ENCODE measurements at regions not wholly inside any gene's neighbourhood (a gene's known extent, or its start where the extent isn't known, plus 50 kb on each side); places are given as distances from the start of the nearest gene placed in this dataset.

DNA sequence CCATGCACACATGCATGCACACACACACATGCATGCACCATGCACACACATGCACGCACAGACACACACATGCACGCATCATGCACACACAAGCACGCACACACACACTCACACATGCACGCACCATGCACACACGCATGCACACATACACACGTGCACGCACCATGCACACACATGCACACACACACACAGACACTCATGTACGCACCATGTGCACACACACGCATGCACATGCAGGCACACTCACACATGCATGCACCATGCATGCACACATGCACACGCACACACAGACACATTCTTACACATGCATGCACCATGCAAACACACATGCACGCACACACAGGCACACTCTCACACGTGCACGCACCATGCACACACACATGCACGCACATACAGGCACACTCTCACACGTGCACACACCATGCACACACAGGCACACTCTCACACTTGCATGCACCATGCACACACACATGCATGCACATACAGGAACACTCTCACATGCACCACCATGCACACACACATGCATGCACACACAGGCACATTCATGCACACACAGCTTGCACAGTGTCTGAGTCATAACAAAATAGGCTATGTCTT is 117.5 kb downstream of the TENT4A start:
- H3K9me3 ChIP-seq (ENCODE audit: control insufficient read depth, insufficient read depth, low read length): no peaks in the 10 kb centered on the region
- intact Hi-C loops (cut with micrococcal nuclease): no loop called here
- H3K4me1 ChIP-seq (ENCODE audit: control insufficient read depth, insufficient read depth, low read length): peaks cover 5% of the 10 kb centered on the region
- Mint-ChIP-seq H3K27ac (no peak overlapping the region), H3K36me3 (no peaks in the 10 kb centered on the region), H3K9me3 (peaks cover 0 to 4% of the 10 kb centered on the region in 2 donors), H3K4me3 (no peak overlapping the region), H3K27me3 (ENCODE audit: low read depth in 2 of 2) (no peaks in the 10 kb centered on the region), H3K4me1 (peaks cover 32 to 36% of the 10 kb centered on the region in 2 donors)
- TF ChIP-seq CTCF (IDR thresholded peaks at IDR 0.05): no peak
- ATAC-seq (peak in 1 of 3 donors; percentile 22), DNase-seq (no peak)
- no peaks in the 10 kb centered on the region for H3K27me3 ChIP-seq (ENCODE audit: control insufficient read depth, insufficient read depth, low read length)
- H3K36me3 ChIP-seq (ENCODE audit: control insufficient read depth, insufficient read depth, low read length): no peaks in the 10 kb centered on the region
- 92% methylated on average over 15 of the region's 15 CpGs for WGBS (ENCODE audit: insufficient coverage)
- no peak overlapping the region for H3K4me3 ChIP-seq (ENCODE audit: low read length)
- no peak overlapping the region for H3K27ac ChIP-seq (ENCODE audit: low read length)

- no peak for TF ChIP-seq CTCF (IDR thresholded peaks at IDR 0.05)
- no peak overlapping the region for H3K4me3 ChIP-seq (ENCODE audit: low read length)
- H3K9me3 Mint-ChIP-seq: peaks cover 0 to 4% of the 10 kb centered on the region in 2 donors
- no peaks in the 10 kb centered on the region for H3K36me3 Mint-ChIP-seq
- no peak overlapping the region for H3K27ac ChIP-seq (ENCODE audit: low read length)
- H3K4me1 ChIP-seq (ENCODE audit: control insufficient read depth, insufficient read depth, low read length): peaks cover 5% of the 10 kb centered on the region
- ATAC-seq (no peak), DNase-seq (no peak)
- intact Hi-C loops (cut with micrococcal nuclease): no loop called here
- WGBS (ENCODE audit: insufficient coverage): 81% methylated on average over 5 of the region's 7 CpGs
- no peak overlapping the region for H3K27ac Mint-ChIP-seq
- H3K36me3 ChIP-seq (ENCODE audit: control insufficient read depth, insufficient read depth, low read length): no peaks in the 10 kb centered on the region
- no peak overlapping the region for H3K4me3 Mint-ChIP-seq
- no peaks in the 10 kb centered on the region for H3K27me3 ChIP-seq (ENCODE audit: control insufficient read depth, insufficient read depth, low read length)
- no peaks in the 10 kb centered on the region for H3K9me3 ChIP-seq (ENCODE audit: control insufficient read depth, insufficient read depth, low read length)
- H3K4me1 Mint-ChIP-seq: peaks cover 32 to 36% of the 10 kb centered on the region in 2 donors
- no peaks in the 10 kb centered on the region for H3K27me3 Mint-ChIP-seq (ENCODE audit: low read depth in 2 of 2)
Observed at GRCh38 chr5:6831678-6832671, 118.7 kb downstream of the TENT4A start.

DNA sequence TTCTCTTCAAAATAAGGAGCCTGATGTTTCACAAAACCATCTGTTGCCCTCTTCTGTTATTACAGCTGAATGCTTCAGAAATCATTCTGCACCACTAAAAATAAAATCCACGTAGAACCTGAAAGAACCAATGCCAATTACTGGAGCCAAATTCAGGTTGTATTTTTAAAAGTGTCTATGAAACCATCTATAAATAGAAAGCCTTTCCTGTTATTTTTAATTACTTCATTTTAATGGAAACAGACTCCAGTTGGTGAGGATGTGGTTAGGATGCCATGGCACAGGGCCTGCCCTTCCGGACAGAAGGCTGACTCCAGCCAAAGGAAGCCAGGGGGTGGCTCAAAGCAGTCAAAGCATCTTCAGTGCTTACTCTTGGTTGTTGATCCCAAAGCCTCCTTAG is 119.8 kb downstream of the TENT4A start:
- 20% methylated on average over 1 of the region's 2 CpGs for WGBS (ENCODE audit: insufficient coverage)
- Mint-ChIP-seq H3K9me3 (peaks cover 0 to 4% of the 10 kb centered on the region in 2 donors), H3K27me3 (ENCODE audit: low read depth in 2 of 2) (peaks cover 0 to 3% of the 10 kb centered on the region in 2 donors), H3K4me1 (peaks cover 22 to 33% of the 10 kb centered on the region in 2 donors), H3K4me3 (no peak overlapping the region), H3K27ac (no peak overlapping the region), H3K36me3 (no peaks in the 10 kb centered on the region)
- no peaks in the 10 kb centered on the region for H3K4me1 ChIP-seq (ENCODE audit: control insufficient read depth, insufficient read depth, low read length)
- H3K4me3 ChIP-seq (ENCODE audit: low read length): no peak overlapping the region
- intact Hi-C loops (cut with micrococcal nuclease): no loop called here
- no peak for TF ChIP-seq CTCF (IDR thresholded peaks at IDR 0.05)
- no peaks in the 10 kb centered on the region for H3K36me3 ChIP-seq (ENCODE audit: control insufficient read depth, insufficient read depth, low read length)
- H3K27me3 ChIP-seq (ENCODE audit: control insufficient read depth, insufficient read depth, low read length): no peaks in the 10 kb centered on the region
- H3K9me3 ChIP-seq (ENCODE audit: control insufficient read depth, insufficient read depth, low read length): peaks cover 5% of the 10 kb centered on the region
- DNase-seq (no peak), ATAC-seq (no peak)
- no peak overlapping the region for H3K27ac ChIP-seq (ENCODE audit: low read length)
